ENCODE measurements at regions not wholly inside any gene's neighbourhood (a gene's known extent, or its start where the extent isn't known, plus 50 kb on each side); places are given as distances from the start of the nearest gene placed in this dataset.

DNA sequence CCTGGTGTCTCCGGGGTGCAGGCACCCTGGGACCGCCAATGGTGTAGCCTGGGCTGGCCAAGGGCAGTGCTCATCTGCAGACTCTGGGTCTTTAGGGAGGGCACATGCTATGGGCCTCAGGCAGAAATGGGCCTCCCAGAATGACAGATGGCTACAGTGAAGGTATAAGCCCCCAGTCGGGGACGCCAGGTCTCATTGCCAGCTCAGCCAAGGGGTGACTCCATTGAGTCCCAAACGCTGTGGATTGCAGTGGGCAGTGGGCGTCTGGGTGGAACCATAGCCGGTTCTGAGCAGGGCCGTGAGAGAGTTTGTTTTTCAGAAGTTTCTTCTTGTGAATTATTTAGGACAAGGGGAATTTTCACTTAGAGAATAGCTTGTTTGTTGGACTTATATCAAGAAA is 516.9 kb downstream of the TBC1D22A start:
- TF ChIP-seq CTCF (IDR thresholded peaks at IDR 0.05; ENCODE audit: low read depth, low read length, missing control alignments) = no peak
- H3K4me3 ChIP-seq (replicated peaks; ENCODE audit: low read depth, low read length) = no peak overlapping the region
- no peak for DNase-seq (ENCODE audit: extremely low read depth, low read depth)

DNA sequence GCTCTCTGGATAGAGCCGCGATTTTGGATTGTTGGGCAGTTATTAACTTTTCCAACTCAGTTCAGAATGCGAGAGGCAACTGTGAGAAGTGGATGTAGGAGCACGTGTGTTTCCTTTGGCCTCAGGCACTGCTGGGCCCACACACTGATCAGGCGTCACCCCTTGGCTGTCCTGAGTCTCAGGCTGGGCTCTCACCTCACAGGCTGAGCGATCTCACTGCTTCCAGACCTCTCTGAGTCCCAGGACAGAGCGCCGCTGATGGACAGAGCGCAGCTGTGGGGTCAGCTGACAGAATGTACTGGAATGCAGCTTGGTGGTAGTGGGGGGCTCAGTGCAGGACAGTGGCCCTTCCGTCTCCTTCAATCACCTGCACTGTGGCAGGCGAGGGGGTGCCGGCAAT is 516.2 kb downstream of the TBC1D22A start:
- no peak for TF ChIP-seq CTCF (IDR thresholded peaks at IDR 0.05; ENCODE audit: low read depth, low read length, missing control alignments)
- H3K4me3 ChIP-seq (replicated peaks; ENCODE audit: low read depth, low read length) = no peak overlapping the region
- no peak for DNase-seq (ENCODE audit: extremely low read depth, low read depth)

DNA sequence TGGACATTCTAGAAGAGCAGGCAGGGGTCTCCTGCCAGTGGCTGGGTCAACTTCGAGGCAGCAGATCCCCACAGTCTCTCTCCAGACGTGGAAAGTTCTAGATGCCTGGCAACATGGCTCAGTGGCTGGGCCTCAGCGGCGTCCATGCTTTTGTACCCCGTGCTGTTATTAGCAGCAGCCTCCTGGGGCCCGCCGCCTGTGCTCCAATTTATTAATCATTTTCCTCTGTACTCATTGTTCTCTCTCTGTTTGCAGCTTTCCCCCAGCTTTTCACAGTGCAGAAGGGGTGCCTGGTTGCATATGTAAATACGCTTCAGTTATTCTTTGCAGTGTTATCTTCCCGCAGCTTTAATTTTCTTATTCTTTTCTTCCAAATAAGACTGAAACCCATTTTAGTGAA is 515.1 kb downstream of the TBC1D22A start:
- H3K4me3 ChIP-seq (replicated peaks; ENCODE audit: low read depth, low read length) = no peak overlapping the region
- TF ChIP-seq CTCF (IDR thresholded peaks at IDR 0.05; ENCODE audit: low read depth, low read length, missing control alignments) = no peak
- no peak for DNase-seq (ENCODE audit: extremely low read depth, low read depth)

DNA sequence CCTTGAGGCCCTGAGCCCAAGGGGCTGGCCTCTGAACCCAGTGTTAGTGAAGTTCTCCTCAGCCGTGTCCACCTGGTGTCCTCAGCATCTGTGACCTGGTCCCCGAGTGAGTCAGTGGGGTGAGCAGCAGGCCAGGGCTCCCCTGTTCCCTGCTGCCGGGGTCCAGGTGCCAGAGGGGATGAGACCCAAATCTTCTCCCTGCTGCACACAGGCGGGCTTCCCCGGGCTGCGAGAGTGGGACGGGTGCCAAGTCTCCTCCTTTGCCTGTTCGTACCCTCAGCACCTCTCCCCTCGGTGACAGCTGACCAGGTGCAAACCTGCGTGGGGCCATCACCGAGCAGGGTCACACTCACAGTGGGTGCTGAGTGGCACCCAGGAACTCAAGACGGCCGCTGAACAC is 514.5 kb downstream of the TBC1D22A start:
- TF ChIP-seq CTCF (IDR thresholded peaks at IDR 0.05; ENCODE audit: low read depth, low read length, missing control alignments) = no peak
- H3K4me3 ChIP-seq (replicated peaks; ENCODE audit: low read depth, low read length) = no peak overlapping the region
- no peak for DNase-seq (ENCODE audit: extremely low read depth, low read depth)

GRCh38 chr22:47276450-47276820 is 514.0 kb downstream of the TBC1D22A start:
- H3K4me3 ChIP-seq (replicated peaks; ENCODE audit: low read depth, low read length) = no peak overlapping the region
- no peak for TF ChIP-seq CTCF (IDR thresholded peaks at IDR 0.05; ENCODE audit: low read depth, low read length, missing control alignments)

DNA sequence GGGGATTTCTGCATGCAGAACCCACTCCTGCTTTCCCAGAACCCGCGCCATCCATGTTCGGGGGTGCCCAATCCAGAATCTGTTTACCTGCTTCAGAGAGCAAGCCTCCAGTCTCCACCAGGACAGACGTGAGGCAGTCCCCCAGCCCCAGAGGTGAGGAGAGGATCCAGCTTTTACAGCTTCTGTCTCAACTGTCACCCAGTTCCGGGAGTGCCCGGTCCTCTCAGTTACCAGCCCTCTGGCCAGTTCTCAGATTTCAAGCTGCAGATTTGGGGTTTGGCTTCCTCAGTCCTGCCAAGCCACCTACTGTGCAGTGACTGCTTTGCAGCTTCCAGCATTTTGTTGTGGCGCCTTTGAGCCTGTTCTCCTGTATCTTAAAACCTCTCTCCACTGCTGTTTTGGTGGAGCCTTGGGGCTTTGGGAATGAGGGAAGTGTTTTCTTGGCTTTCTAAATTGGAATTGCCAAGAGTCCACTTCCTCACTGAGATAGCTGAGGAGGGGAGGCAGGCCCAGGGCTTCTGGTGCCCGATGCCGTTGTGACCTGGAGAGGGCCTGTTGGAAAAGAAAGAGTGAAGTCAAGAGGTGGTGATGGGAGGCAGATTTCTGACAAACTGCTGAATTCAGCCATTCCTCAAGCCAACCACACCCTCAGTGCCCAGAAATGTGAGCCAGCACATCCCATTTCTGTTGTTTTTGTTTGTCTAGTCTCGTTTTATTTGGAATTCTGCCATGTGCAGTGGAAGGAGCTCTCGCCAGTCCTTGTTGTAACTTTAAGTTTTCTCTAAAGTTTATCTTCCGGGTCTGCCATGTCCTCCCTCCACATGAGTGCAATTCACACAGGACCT is 513.4 kb downstream of the TBC1D22A start:
- no peak for DNase-seq (ENCODE audit: extremely low read depth, low read depth)
- no peak for TF ChIP-seq CTCF (IDR thresholded peaks at IDR 0.05; ENCODE audit: low read depth, low read length, missing control alignments)
- H3K4me3 ChIP-seq (replicated peaks; ENCODE audit: low read depth, low read length) = no peak overlapping the region

More at GRCh38 chr22:47276450-47276820, 514.0 kb downstream of the TBC1D22A start:
- no peak for DNase-seq (ENCODE audit: extremely low read depth, low read depth)

- no peak for TF ChIP-seq CTCF (IDR thresholded peaks at IDR 0.05; ENCODE audit: low read depth, low read length, missing control alignments)
- no peak for DNase-seq (ENCODE audit: extremely low read depth, low read depth)
- no peak overlapping the region for H3K4me3 ChIP-seq (replicated peaks; ENCODE audit: low read depth, low read length)
Observed at GRCh38 chr22:47274196-47274595, 511.7 kb downstream of the TBC1D22A start.
